DND-41 (cell line): ENCODE measurements at regions not wholly inside any gene's neighbourhood (a gene's known extent, or its start where the extent isn't known, plus 50 kb on each side); places are given as distances from the start of the nearest gene placed in this dataset.

Experiments used
- CTCF ChIP-seq: IDR thresholded peaks from 2 replicates; pipeline ENCODE4 v1.5.1; 2012; ENCODE audit warnings: borderline replicate concordance, low read length, moderate library complexity, mild to moderate bottlenecking; ENCODE audit not compliant: poor library complexity, severe bottlenecking; ENCODE audit errors: extremely low read depth
- EZH2 ChIP-seq: IDR thresholded peaks from 3 replicates; pipeline ENCODE4 v1.6.1; 2012; ENCODE audit warnings: borderline replicate concordance, low read depth, mild to moderate bottlenecking, moderate library complexity, low read length, inconsistent platforms; ENCODE audit not compliant: severe bottlenecking

GRCh38 chr13:75072891-75073290 lies 409.1 kb downstream of the TBC1D4 start:
- TF ChIP-seq CTCF (no peak), EZH2 (no peak)
